Activated CD4-positive, alpha-beta T cell treated with anti-CD3 and anti-CD28 coated beads, Interleukin-2, amount 50 U/mL, for 48 hours (primary cell): ENCODE measurements at regions not wholly inside any gene's neighbourhood (a gene's known extent, or its start where the extent isn't known, plus 50 kb on each side); places are given as distances from the start of the nearest gene placed in this dataset.
"Not testable (repeated sequence)": the region's sequence is repeated elsewhere in the genome, so short reads cannot be mapped to it uniquely, and the experiment has no call there.

Source experiments
- DNase-seq, 2 experiments: peaks; one replicate each; pipeline ENCODE4 v3.0.0-alpha.2; 2020

DNA sequence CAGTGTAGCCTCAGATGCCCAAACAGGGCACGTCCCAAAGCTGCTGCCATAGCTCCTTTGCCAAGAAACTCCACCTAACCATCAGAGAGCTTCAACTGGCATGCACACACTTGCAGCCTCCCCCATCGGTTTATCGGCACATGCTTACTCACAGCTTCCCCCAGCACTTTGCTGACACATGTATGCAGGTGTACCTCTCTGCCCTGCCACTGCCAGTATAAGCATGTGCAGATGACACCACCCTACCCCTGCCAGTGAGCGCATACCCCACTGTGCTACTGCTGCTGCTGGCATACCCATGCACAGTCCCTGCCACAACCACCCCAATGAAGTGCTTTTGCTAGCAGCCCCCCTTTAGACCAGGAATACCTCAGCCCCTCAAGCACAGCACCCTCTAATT lies 1231.0 kb downstream of the DSC3 start:
- no peak for DNase-seq

DNA sequence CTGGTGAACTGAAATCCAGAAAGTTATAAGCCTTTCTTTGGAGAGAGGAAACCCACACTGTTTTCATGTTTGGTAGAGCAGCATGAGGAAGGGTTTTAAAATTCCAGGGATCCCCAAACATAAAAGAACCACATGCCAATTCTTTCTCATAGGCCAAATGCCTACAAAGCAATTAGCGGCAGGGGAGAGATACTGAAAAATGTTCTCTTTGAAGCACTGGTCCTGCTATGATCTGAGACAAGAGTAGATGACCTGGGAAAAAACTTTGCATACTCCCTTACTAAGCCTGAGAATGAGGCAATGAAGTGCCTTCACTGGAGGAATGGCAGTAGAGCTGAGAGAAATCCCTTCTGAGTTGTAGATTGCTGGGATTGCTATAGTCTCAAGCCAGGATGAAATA lies 1261.7 kb downstream of the DSC3 start:
- DNase-seq = no peak

DNA sequence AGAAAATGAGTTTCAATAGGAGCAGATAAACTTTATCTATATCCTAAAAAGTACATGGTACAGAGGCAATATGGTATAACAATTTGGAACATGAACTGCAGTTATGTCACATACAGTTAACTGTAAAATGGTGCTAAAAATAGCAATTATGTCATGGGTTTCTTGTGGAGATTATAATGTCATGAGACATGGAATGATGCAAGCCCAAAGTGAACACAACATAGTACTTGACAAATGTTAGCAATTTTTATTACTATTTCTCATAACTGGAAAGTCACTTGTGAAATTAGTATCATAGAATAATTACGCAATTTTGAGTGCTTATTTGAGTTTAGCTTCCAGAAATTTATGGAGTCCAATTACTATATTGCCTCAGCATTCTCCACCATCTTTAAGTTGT lies 1263.4 kb downstream of the DSC3 start:
- no peak for DNase-seq

DNA sequence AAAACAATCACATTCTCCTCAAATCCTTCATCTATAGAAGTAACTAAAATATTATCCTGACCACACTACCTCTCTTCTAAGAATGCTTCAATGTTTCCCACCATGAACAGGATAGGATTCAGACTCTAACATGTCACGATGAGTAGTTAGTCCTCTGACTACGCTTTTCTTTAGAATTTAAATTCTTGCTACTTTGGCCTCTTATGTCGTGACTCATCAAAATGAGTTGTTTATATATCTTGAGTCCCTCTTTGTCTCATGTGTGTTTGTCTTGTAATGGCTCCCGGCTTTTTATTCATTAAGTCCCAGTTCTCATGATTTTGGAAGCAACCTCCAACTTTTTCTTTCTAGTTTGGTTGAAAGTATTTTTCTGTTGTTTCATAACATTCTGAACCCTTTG lies 1289.2 kb downstream of the DSC3 start:
- no peak for DNase-seq

DNA sequence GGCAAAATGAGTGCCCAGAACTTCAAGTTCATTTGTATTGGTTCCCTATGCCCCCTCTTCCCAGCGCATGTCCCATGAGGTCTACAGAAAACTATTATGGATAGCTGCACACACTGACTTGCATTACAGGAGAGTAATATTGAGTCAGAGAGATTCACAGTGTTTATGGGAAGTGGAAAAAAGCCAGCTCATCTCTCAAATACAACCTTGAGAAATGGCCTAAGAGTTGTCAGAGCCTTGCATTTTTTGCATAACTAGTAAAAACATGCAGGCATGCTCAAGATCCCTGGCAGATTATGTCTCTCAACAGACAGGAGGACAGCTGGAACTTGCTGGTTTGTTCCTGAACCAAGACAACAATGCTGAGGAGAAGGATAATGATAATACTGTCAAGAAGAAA lies 1292.8 kb downstream of the DSC3 start:
- no peak for DNase-seq

DNA sequence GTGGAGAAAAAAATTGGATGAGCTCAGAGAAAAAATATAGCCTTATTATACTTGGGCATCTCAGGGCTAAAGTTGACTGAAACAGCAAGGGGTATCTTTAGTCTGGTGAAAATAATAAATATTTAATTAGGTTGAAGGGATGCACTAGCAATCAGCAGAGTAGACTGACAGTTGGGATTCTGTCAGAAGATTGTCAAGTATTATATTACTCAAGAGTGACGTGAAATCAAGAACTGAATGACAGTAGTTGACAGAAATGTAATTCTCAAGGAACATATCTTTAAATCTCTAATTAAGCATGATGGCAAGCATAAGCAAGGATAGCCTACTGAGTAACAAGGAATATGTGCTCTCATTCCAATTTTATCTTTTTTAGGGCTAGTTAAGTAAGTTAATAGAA lies 1301.1 kb downstream of the DSC3 start:
- no peak for DNase-seq

DNA sequence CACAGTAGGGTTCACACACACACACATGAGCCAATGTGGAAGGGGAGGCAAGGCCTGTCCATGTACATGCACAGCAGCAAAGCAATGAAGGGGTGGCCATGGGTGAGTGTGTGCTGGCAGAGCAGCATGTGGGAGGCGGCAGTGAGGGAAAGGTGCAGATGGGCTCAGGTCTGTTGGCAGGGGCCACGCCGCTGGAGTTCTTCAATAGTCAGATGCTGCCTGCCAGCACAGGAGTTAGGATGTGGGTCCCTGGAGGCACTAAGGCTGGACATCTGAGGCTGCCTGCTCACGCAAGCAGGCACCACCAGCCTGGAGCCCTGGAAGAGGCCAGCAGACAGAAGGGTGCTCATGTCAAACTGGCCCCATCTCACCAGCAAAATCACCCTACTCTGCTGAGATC lies 1304.9 kb downstream of the DSC3 start:
- DNase-seq = no peak

DNA sequence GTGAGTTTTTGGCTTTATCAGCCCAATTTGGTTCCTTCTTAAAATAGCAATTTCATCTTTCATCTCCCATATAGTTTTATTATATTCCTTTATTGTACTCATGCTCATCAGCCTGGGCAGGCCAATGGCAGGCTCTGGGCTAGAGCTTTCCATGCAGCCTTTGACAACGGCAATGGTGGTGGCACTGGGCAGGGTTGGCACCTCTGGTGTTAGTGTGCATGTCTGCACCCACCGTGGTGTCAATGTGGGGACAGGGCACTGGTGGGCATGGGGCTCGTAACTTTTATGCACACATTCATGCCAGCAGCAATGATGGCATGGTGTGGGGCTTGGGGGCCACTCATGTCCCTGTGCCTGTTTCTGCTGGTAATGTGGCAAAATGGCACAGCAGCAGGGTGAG lies 1305.4 kb downstream of the DSC3 start:
- DNase-seq = no peak

DNA sequence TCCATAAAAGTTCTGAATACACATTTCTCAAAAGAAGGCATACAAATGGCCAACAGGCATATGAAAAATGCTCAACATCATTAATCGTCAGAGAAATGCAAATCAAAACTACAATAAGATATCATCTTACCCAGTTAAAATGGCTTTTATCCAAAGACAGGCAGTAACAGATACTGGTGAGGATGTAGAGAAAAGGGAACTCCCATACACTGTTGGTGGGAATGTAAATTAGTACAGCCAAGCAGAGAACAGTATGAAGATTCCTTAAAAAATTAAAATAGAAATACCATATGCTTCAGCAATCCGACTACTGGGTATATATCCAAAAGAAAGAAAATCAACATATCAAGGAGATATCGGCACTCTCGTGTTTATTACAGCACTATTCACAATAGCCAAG lies 1312.5 kb downstream of the DSC3 start:
- DNase-seq = no peak

DNA sequence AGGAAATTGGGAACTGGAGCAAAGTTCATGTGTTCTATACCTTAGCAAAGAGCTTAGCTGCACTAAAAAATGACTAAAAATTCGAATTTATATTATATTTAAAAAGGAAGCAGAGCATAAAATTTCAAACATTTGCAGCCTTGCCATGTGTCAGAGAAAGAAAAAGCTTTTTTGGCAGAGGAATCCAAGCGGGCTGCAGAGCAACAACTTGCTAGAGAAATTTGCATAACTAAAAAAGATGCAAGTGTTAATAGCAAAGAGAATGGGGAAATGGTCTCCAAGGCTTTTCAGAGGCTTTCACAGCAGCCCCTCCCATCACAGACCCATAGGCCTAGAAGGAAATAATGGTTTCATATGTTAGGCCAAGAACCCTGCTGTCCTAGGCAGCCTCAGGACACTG lies 1315.9 kb downstream of the DSC3 start:
- no peak for DNase-seq

DNA sequence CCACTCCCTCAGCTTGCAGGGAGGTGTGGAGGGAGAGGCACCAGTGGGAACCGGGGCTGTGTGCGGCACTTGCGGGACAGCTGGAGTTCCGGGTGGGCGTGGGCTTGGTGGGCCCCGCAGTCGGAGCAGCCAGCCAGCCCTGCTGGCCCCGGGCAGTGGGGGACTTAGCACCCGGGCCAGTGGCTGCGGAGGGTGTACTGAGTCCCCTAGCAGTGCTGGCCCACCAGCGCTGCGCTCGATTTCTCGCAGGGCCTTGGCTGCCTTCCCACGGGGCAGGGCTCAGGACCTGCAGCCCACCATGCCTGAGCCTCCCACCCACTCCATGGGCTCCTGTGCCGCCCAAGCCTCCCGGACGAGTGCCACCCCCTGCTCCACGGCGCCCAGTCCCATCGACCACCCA lies 1319.1 kb downstream of the DSC3 start:
- not testable (repeated sequence) for DNase-seq

DNA sequence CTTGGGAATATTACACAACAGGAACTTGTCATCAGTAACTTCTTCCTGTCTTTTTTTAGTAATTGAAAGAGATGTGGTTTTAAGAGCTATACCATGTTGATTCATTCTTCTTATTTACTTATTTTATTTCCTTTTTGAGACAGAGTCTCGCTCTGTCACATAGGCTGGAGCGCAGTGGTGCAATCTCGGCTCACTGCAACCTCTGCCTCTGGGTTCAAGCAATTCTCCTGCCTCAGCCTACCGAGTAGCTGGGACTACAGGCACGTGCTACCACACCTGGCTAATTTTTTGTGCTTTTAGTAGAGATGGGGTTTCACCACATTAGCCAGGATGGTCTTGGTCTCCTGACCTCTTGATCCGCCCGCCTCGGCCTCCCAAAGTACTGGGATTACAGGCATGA lies 1326.6 kb downstream of the DSC3 start:
- not testable (repeated sequence) for DNase-seq

DNA sequence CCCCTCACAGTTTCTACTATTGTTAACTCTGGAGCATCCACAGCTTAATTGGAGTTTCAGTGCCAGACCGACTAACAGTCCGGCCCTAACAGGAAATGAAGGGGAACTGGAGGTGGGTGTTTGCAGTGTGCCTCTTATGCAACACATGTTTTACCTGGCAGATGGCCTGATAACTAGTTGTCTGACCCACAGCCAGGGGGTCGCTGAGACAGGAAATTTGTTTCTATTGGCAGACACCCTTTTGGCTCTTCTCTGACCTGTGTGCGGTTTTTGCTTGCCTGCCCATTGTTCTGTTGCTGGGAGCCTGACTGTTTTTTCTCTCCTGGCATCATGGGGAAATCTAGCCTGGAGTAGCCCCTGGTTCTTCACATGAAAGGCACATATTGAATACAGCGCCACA lies 1329.8 kb downstream of the DSC3 start:
- no peak for DNase-seq

DNA sequence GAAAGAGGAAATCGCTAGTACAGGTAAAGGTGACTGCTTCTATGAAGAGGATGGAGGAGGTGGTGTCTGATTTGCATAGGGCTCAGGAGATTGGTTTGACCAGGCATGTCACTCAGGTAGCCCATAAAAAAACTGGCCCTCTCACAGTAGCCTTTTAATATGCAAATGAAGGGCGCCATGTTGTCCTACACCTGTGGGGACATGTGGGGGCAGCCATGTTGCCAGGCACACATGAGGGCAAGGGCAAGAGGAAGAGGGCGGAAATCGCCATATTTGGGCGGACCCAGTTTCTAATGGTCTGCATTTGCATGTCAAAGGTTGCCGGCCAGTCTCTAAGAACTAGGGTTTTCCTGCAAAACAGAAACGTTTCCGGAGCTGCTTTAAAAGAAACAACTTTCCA lies 1330.6 kb downstream of the DSC3 start:
- DNase-seq = no peak

DNA sequence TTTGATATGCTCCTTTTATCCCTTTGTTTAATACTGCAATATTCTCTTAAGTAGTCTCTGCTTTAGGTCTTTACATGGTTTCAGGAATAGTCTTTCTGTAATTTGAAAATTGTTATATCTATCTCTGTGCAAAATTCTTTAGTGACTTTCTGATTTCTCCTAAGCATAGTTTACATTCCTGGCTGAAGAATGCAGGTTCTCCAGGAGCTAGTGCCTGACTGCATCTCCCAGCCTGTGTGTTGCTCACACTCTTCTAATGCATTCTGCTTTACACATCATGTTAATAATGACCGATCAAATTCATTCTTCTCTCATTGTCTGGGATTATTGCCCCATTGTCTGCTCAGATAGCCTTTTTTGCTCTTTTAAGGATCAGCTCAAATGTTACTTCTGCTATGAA lies 1349.2 kb downstream of the DSC3 start:
- DNase-seq = no peak

DNA sequence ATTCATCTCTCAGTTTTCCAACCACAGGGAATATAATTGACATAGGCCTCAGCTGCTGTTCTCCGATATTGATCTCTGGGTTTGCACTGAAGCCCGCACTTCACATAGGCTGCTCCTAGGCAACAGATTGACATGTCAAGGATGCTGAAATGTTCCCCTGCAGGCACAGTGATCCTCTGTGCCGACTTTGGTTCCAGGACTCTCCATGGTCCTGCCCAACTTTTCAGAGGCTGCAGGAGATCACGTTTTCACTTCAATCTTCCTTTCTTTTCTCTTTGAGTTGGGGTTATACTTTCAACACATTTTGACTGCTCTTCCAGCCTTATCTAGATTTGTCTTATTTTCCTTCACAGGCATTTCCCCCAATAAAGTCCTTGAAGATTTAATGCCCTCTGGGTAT lies 1361.0 kb downstream of the DSC3 start:
- no peak for DNase-seq

DNA sequence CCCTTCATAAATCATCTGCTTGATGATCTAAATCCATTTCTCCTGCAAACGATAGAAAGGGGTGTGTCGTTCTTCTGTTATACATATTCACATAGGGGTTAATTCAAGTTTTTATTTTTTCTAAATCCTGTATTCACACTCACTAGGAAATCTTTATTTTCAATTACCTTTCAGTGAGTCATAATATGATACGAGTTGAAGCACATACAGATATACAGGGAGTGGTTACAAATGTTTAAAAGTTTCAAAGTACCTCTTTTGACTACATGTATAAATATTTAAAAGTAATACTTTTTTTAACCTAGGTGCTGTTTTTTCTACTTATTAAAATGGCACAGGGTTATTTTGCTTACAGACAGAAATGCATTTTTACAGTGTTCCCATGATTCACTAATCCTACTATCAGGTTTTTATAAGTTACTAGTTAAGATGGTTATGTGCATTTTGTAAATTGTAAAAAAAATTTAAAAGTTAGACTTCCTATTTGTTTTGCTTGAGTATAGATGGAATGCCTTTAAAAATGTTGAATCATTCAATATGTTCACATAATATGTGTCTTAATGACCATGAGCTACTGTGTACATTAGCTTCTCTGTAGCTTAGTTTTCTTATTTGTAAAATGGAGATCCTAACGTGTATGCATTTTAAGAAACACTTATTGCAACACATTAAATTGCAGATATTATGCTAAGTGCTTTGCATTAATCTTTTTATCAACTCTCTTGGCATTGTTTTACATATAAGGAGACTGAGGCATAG lies 1378.1 kb downstream of the DSC3 start:
- no peak for DNase-seq

DNA sequence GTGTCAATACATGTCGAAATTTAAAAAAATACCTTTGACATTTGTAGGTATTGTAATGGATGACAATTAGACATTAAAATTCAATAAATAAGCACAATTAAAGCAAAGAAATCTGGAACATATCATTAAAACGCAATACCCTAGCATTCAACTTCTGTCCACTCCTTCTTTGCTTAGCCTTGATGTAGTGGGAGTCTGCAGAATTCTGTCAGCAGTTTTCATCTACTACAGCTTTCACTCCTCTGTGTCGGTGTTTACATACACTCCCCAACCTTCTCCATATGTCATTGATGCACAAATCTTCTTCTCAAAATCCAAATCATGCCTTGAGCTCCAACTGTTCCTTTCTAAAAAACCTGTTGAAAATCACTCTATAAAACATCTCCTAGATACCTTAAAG lies 1380.6 kb downstream of the DSC3 start:
- no peak for DNase-seq

DNA sequence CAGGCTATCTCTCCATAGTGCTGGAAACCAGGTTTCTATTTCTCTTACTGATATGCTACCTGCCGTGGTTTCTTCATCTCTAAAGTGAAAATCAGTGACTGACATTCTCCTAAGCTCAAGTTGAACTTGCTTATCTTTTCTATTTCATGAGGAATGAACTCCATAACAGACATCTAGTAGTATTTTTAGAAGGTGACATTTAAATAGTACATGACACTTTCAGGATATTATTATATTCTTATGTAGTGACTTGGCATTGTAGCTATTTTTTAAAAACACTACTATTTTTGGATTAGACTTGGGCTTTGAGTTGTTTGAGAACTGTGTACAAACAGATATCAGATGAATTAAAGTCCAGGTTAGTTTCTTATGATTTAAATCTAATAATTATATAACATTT lies 1381.8 kb downstream of the DSC3 start:
- DNase-seq = no peak

DNA sequence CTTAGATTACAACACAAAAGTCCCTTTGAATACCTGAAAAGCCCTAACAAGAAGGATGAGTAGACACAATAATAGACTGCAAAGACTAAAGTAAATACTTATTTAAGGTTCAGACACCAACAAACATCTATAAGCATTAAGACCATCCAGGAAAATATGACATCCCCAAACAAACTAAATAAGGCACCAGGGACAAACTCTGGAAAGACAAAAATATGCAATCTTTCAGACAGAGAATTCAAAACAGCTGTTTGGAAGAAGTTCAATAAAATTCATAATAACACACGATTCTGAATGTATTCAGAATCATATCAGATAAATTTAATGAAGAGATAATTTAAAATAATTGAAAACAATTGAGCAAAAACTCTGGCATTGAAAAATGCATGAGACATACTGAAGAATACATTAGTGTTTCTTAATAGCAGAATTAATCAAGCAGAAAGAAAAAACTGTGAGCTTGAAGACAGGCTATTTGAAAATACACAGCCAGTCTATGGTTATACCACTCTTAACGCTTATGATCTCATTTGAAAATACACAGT lies 1388.8 kb downstream of the DSC3 start:
- no peak for DNase-seq

DNA sequence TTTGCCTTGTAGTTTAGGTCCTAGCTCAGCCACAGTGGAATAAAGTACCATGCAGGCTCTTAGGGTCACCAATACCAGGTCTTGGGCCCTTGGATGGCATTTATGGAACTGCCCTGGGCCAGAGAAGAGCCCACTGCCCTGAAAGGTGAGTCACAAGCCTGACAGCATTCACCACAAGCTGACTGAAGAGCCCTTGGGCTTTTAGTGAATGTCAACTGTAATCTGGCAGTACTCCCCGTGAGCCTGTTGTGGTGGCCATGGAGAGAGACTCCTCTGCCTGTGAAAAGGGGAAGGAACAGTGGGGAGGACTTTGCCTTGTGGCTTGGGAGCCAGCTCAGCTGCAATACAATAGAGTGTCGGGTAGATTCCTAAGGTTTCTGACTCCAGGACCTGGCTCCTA lies 1389.7 kb downstream of the DSC3 start:
- DNase-seq = no peak

DNA sequence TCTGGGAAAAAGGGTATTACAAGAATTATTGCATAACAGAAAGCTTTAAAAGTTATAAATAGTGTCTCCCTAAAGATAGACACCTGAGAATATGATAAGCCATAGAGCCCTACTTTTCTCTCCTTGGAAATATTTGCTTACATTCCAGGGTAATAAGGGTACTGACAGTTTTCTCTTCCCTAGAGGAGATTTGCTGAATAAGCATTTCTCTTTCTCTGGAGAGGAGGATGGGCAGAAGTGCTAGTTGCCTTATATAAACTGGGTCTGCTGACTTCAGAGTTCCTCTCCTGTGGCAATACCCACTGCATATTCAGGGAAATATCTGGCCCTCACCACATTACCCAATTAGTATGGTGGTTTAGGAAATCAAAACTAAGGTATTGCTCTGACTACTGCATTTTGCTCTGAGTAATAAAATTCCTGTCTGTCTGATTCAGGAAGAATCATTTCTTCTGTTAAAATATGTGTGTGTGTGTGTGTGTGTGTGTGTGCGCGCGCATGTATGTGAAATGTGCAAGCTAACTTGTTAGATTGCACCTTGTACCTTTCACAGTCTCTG lies 1391.3 kb downstream of the DSC3 start:
- DNase-seq = no peak

DNA sequence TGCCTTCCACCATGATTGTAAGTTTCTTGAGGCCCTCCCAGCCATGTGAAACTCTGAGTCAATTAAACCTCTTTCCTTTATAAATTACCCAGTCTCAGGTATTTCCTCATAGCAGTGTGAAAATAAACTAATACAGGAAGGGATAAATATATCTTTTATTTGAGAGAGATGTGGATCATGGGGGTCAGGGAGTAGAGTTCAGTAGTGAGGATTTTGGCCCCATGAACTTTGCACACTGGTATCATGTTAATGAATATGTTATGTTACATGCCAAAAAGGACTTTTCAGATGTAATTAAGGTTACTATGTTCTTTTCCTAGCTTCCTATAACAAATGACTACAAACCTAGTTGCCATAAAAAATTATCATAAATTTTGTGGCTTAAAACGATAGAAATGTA lies 1393.7 kb downstream of the DSC3 start:
- no peak for DNase-seq

DNA sequence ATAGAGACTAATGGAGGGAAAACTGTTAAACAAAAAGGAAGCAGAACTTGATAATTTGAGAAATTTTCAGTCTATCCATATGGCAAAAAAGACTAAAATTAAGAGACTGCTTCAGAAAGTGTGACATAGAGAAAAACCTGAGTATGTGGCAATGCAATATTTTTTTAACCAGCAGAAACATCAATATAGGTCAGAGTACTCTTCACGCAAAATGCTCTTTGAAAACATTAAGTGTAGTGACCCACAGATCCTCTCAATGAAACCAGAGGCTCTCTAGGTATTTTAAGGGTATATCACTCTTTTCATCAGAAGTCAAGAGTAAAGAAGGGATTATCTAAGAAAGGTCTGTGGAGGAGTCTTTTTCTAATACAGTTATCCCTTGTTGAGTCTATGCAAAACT lies 1394.8 kb downstream of the DSC3 start:
- no peak for DNase-seq

DNA sequence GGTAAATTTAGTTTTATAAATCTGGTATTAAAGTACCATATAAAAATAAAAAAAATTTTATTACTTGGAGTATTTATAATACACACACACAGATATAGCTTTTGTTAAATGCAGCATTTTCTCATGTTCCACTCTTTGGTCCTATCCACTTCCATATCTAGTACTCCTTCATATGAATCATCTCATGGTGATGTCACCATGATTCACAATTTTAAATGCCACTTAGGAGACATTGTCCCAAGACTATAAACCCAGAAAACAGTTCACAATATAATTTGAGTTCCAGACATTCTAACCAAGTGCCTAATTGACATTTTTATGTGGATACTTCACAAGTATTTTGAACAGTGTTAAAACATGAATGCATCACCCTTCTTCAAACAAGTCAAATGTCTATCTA lies 1398.3 kb downstream of the DSC3 start:
- no peak for DNase-seq
